CD4-positive, alpha-beta T cell (primary cell): ENCODE measurements at regions not wholly inside any gene's neighbourhood (a gene's known extent, or its start where the extent isn't known, plus 50 kb on each side); places are given as distances from the start of the nearest gene placed in this dataset.

Experiments
- ATAC-seq: fragments of 200-7000 bp; cut with Tn5 transposase; one replicate; pipeline ENCODE4 v1.10.0; 2022; ENCODE audit warnings: mild to moderate bottlenecking; ENCODE audit not compliant: poor library complexity
- CTCF ChIA-PET: fragments of 350-600 bp; sonication (Branson Sonifier 250); formaldehyde crosslinking; loops from one replicate; lab custom pipeline; 2021; ENCODE audit warnings: antibody characterized with exemption, inconsistent platforms; lab: Charles Lee
- POLR2A ChIA-PET: fragments of 350-600 bp; sonication (Branson Sonifier 250); formaldehyde crosslinking; loops from one replicate; lab custom pipeline; 2021; ENCODE audit warnings: antibody characterized with exemption, inconsistent platforms; lab: Charles Lee
- DNase-seq, 14 experiments: peaks; one replicate each; pipeline ENCODE4 v3.0.0-alpha.2; 2013 to 2020; ENCODE audit warnings: mixed read lengths in 2 of 14
- H3K27ac ChIP-seq, 2 donors: one replicate each; pipeline versions ENCODE4 v1.5.1 to v1.7.0; 2013; ENCODE audit warnings: low read length in 2 of 2, low read depth in 1 of 2, mild to moderate bottlenecking in 1 of 2
- H3K27me3 ChIP-seq, 2 experiments: 1 replicate in 1 of 2; 2 replicates in 1 of 2; pipeline versions ENCODE4 v1.6.1 to v1.7.0; 2013; ENCODE audit warnings: low read length in 2 of 2, control low read depth in 1 of 2, mild to moderate bottlenecking in 1 of 2, moderate library complexity in 1 of 2; ENCODE audit not compliant: insufficient read depth in 2 of 2, control insufficient read depth in 1 of 2
- H3K36me3 ChIP-seq: one replicate; pipeline ENCODE4 v1.6.1; 2013; ENCODE audit warnings: low read length, control low read depth; ENCODE audit not compliant: insufficient read depth
- H3K4me1 ChIP-seq: one replicate; pipeline ENCODE4 v1.6.1; 2013; ENCODE audit warnings: low read length, control low read depth; ENCODE audit not compliant: insufficient read depth
- H3K4me3 ChIP-seq: one replicate; pipeline ENCODE4 v1.5.1; 2013; ENCODE audit warnings: mild to moderate bottlenecking, low read length, moderate library complexity
- H3K9me3 ChIP-seq, 2 experiments: 1 replicate in 1 of 2; 2 replicates in 1 of 2; pipeline versions ENCODE4 v1.6.1 to v1.7.0; 2013; ENCODE audit warnings: low read length in 2 of 2, mild to moderate bottlenecking in 2 of 2, control low read depth in 1 of 2, moderate library complexity in 1 of 2; ENCODE audit not compliant: control insufficient read depth in 1 of 2, insufficient read depth in 1 of 2
- H3K27ac Mint-ChIP-seq: one replicate; pipeline ENCODE4 v1.8.0; 2020; ENCODE audit warnings: mixed read lengths
- H3K27me3 Mint-ChIP-seq: one replicate; pipeline ENCODE4 v1.8.0; 2021; ENCODE audit warnings: mixed read lengths
- H3K36me3 Mint-ChIP-seq: one replicate; pipeline ENCODE4 v1.8.0; 2021; ENCODE audit warnings: low read depth, mixed read lengths
- H3K4me1 Mint-ChIP-seq: one replicate; pipeline ENCODE4 v1.8.0; 2021; ENCODE audit warnings: low read depth, mixed read lengths
- H3K4me3 Mint-ChIP-seq: one replicate; pipeline ENCODE4 v1.8.0; 2020; ENCODE audit warnings: mild to moderate bottlenecking, mixed read lengths
- H3K9me3 Mint-ChIP-seq: one replicate; pipeline ENCODE4 v1.8.0; 2020; ENCODE audit warnings: mixed read lengths
- intact Hi-C, 2 experiments: fragments of 100-400 bp; cut with DNase I in 1 of 2; cut with micrococcal nuclease in 1 of 2; formaldehyde crosslinking; loops; one replicate each; pipeline versions ENCODE4 v1.15.1 to v1.9.0; 2023 to 2025; cut with DNase I, micrococcal nuclease
- TF ChIP-seq, protein P1 (sequence below): fragments of 200-600 bp; IDR thresholded peaks from one replicate; pipeline ENCODE4 v1.8.0; 2022; ENCODE audit warnings: antibody characterized with exemption, mild to moderate bottlenecking

DNA sequence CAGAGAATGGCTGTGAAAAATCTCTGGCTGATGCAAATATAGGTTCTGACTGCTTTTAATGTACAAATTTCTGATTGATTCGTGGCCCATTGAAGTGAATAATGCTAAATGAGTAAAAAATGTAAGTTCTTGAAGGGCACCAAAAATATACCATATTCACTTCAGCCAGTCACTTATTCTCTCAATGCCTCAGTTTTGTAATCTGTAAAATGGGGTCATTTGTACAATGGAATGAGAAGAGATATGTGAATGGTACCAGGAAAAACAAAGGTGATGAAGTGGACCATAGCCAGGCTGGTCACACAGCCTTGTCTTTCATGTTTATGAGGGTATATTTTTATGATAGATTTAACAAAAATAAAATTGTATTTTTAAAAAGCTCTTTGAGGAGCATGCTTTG is 441.2 kb upstream of the NR3C2 start:
- Mint-ChIP-seq H3K4me3 (no peak overlapping the region), H3K27ac (no peak overlapping the region), H3K27me3 (peaks cover 7% of the 10 kb centered on the region), H3K36me3 (no peaks in the 10 kb centered on the region), H3K9me3 (peaks cover 3% of the 10 kb centered on the region), H3K4me1 (no peaks in the 10 kb centered on the region)
- intact Hi-C loops, result no loop called here
- H3K36me3 ChIP-seq, result no peaks in the 10 kb centered on the region
- H3K9me3 ChIP-seq, result no peaks in the 10 kb centered on the region
- no peak overlapping the region for H3K4me3 ChIP-seq
- no peaks in the 10 kb centered on the region for H3K4me1 ChIP-seq
- no peak overlapping the region for H3K27ac ChIP-seq
- no peaks in the 10 kb centered on the region for H3K27me3 ChIP-seq
- ChIA-PET POLR2A (no interaction called here), CTCF (interaction anchor here (0.6 kb wide), 1 partner anchor 233 kb away, joined by 3 read pairs; no protein-coding TSS in a partner anchor)
- ATAC-seq (no peak), DNase-seq (no peak)
- TF ChIP-seq, protein P1, sequence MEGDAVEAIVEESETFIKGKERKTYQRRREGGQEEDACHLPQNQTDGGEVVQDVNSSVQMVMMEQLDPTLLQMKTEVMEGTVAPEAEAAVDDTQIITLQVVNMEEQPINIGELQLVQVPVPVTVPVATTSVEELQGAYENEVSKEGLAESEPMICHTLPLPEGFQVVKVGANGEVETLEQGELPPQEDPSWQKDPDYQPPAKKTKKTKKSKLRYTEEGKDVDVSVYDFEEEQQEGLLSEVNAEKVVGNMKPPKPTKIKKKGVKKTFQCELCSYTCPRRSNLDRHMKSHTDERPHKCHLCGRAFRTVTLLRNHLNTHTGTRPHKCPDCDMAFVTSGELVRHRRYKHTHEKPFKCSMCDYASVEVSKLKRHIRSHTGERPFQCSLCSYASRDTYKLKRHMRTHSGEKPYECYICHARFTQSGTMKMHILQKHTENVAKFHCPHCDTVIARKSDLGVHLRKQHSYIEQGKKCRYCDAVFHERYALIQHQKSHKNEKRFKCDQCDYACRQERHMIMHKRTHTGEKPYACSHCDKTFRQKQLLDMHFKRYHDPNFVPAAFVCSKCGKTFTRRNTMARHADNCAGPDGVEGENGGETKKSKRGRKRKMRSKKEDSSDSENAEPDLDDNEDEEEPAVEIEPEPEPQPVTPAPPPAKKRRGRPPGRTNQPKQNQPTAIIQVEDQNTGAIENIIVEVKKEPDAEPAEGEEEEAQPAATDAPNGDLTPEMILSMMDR, result no peak

DNA sequence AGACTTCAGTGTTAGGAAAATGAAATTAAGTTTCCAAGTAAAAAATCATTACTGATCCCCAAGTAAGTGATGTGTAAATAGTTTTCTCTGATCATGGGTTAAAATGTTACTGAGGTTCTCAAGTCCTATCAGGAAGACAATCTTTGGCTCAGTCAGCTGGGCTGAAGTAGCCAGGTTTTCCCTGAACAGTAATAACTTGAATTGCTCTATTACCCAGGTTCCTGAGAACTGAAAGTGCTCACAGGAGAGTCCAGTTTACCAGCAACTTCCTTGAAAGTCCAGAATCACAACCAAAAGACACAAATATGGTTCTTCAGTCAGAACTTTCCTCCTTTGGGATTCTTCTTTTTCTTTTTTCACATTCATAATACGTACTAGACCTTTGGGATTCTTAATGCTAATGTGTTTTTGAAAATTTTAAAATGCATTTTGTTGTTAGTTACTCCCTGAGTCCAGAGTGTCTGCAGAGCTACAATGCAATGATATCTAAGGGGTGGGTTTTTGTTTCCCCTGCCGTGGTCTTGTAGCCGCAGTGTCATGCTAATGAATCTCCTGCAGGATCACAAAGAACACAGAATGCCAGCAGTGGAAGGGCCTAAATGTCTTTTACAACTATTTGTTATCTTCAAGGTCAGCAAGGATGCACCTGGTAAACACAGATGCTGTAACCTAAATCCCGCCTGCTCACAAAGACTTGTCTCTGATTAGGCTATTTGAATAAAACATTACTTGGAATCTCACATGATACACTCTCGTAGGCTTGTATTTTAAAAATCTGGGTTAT is 439.8 kb upstream of the NR3C2 start:
- TF ChIP-seq, protein P1, result no peak
- ChIA-PET POLR2A (no interaction called here), CTCF (no interaction called here)
- Histone ChIP-seq H3K9me3 (no peaks in the 10 kb centered on the region), H3K4me3 (no peak overlapping the region), H3K36me3 (no peaks in the 10 kb centered on the region), H3K27me3 (no peaks in the 10 kb centered on the region), H3K27ac (no peak overlapping the region), H3K4me1 (no peaks in the 10 kb centered on the region)
- no peaks in the 10 kb centered on the region for H3K36me3 Mint-ChIP-seq
- no peaks in the 10 kb centered on the region for H3K9me3 Mint-ChIP-seq
- no peak overlapping the region for H3K27ac Mint-ChIP-seq
- H3K4me1 Mint-ChIP-seq, result no peaks in the 10 kb centered on the region
- peaks cover 7% of the 10 kb centered on the region for H3K27me3 Mint-ChIP-seq
- intact Hi-C loops, result no loop called here
- ATAC-seq (no peak), DNase-seq (no peak)
- H3K4me3 Mint-ChIP-seq, result no peak overlapping the region

DNA sequence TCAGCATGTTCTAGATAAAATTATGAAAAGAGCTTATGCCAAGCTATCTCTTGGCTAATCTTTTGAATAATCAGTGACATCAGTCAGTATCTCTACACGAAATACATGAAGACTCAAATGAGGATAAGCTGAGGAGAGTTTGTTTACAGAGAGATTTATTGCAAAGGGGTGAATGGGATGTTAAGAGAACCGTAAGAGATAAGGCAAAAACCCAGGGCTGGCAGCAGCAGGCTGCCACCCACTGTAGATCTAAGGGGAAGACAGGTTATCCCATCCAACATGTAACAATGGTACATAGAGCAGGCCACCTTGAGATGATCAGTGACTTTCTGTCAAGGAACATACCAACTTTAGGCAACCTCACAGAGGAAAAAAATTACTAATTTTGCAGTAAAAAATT is 432.1 kb upstream of the NR3C2 start:
- ChIA-PET CTCF (no interaction called here), POLR2A (no interaction called here)
- Histone ChIP-seq H3K27me3 (no peaks in the 10 kb centered on the region), H3K4me1 (no peaks in the 10 kb centered on the region), H3K9me3 (no peaks in the 10 kb centered on the region), H3K4me3 (no peak overlapping the region), H3K36me3 (no peaks in the 10 kb centered on the region), H3K27ac (no peak overlapping the region)
- TF ChIP-seq, protein P1, result no peak
- DNase-seq (no peak), ATAC-seq (no peak)
- Mint-ChIP-seq H3K27me3 (peaks cover 16% of the 10 kb centered on the region), H3K4me1 (no peaks in the 10 kb centered on the region), H3K36me3 (no peaks in the 10 kb centered on the region), H3K4me3 (no peak overlapping the region), H3K9me3 (no peaks in the 10 kb centered on the region), H3K27ac (no peak overlapping the region)
- intact Hi-C loops, result no loop called here
